Uterus (tissue), 2 donors: ENCODE measurements at regions not wholly inside any gene's neighbourhood (a gene's known extent, or its start where the extent isn't known, plus 50 kb on each side); places are given as distances from the start of the nearest gene placed in this dataset.

ENCODE experiments used
- CTCF ChIP-seq, 4 experiments: fragments of 200-600 bp in 2 of 4; fragments of 450-650 bp in 2 of 4; sonication (generic) in 2 of 4; IDR thresholded peaks; one replicate each; pipeline ENCODE4 v1.5.1; 2016 to 2019; ENCODE audit warnings: antibody characterized with exemption in 4 of 4, mild to moderate bottlenecking in 2 of 4, moderate library complexity in 1 of 4
- POLR2A ChIP-seq, 2 donors: fragments of 450-650 bp; IDR thresholded peaks; one replicate each; pipeline ENCODE4 v1.6.1; 2016; ENCODE audit warnings: antibody characterized with exemption in 2 of 2, mild to moderate bottlenecking in 1 of 2, moderate library complexity in 1 of 2

GRCh38 chr22:22082960-22083359 lies 100.4 kb upstream of the TOP3B start:
- no peak for TF ChIP-seq CTCF (IDR thresholded peaks at IDR 0.05)
- no peak for TF ChIP-seq POLR2A (IDR thresholded peaks at IDR 0.05)
